IMR-90 (cell line): ENCODE measurements at regions not wholly inside any gene's neighbourhood (a gene's known extent, or its start where the extent isn't known, plus 50 kb on each side); places are given as distances from the start of the nearest gene placed in this dataset.

Experiments used
- CTCF ChIP-seq: conservative IDR thresholded peaks from 2 replicates; pipeline ENCODE4 v1.5.1; 2012; ENCODE audit warnings: mild to moderate bottlenecking, low read depth, low read length, improper control_type of control experiment
- FOS ChIP-seq: fragments of 150-350 bp; IDR thresholded peaks from 2 replicates; pipeline ENCODE4 v1.6.1; 2016; ENCODE audit warnings: low read depth, low read length
- MAZ ChIP-seq: IDR thresholded peaks from 2 replicates; pipeline ENCODE4 v1.6.1; 2012; ENCODE audit warnings: low read depth, mild to moderate bottlenecking, low read length, improper control_type of control experiment, moderate library complexity, borderline replicate concordance
- MXI1 ChIP-seq: IDR thresholded peaks from 2 replicates; pipeline ENCODE4 v1.6.1; 2012; ENCODE audit warnings: low read depth, mild to moderate bottlenecking, low read length, moderate library complexity, borderline replicate concordance
- POLR2A ChIP-seq: IDR thresholded peaks from 2 replicates; pipeline ENCODE4 v1.6.1; 2012; ENCODE audit warnings: mild to moderate bottlenecking, low read depth, low read length
- RAD21 ChIP-seq: IDR thresholded peaks from 2 replicates; pipeline ENCODE4 v1.6.1; 2012; ENCODE audit warnings: low read length, improper control_type of control experiment
- RFX5 ChIP-seq: IDR thresholded peaks from 2 replicates; pipeline ENCODE4 v1.8.0; 2012; ENCODE audit warnings: low read depth, mild to moderate bottlenecking, low read length, moderate library complexity

DNA sequence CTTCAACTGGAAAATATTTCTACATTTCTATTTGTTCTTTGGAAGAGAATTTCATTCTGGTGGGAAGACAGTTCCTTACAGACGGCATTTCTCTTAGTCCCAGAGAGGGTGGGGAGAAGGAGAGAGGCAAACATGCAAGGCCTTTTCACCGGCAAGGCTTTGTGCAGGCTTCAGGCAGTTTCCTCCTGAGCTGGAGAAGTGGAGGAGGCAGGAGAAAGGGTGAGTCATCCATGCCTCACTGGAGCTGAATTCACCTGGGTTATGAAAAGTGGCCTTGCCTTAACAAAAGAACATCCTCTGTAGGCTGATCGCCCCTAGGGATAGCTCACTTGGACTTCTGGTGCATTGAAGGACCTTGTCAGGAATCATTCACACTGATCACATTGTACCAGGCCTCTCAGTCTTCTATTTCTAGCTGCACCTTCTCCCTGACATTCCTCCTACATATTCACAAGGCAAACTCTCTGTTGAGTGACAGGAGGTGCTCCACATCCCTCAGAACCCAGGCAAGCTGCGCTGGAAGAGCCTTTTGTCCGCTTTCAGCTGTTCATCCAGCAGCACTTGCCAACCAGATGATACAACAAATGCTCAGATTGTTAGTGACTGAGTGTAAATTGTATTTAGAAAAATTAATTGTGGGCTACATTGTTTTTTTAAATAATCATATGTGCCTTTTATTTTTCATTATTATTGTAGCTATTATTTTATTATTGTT is 796.1 kb downstream of the DCDC2C start:
- TF ChIP-seq CTCF (no peak), RAD21 (no peak), POLR2A (no peak), FOS (no peak), MXI1 (no peak), MAZ (no peak), RFX5 (no peak)
